HG03460 (cell line): ENCODE measurements at regions not wholly inside any gene's neighbourhood (a gene's known extent, or its start where the extent isn't known, plus 50 kb on each side); places are given as distances from the start of the nearest gene placed in this dataset.

Source experiments
- ATAC-seq: cut with Tn5 transposase; IDR thresholded peaks from one replicate; pipeline ENCODE4 v1.9.1; 2021; ENCODE audit not compliant: unreplicated experiment

- no peak for ATAC-seq
These were observed 189.2 kb upstream of the DMAC1 start for GRCh38 chr9:7988644-7989280.

- no peak for ATAC-seq
These were observed 185.1 kb upstream of the DMAC1 start for GRCh38 chr9:7984692-7985091.

GRCh38 chr9:7984203-7984602 lies 184.6 kb upstream of the DMAC1 start:
- no peak for ATAC-seq

- ATAC-seq = no peak
These were observed 183.9 kb upstream of the DMAC1 start for GRCh38 chr9:7983490-7983889.

- no peak for ATAC-seq
These were observed 183.3 kb upstream of the DMAC1 start for GRCh38 chr9:7982907-7983306.

GRCh38 chr9:7980691-7981289 lies 181.2 kb upstream of the DMAC1 start:
- no peak for ATAC-seq

GRCh38 chr9:7980041-7980440 lies 180.5 kb upstream of the DMAC1 start:
- ATAC-seq = no peak

- ATAC-seq = no peak
These were observed 180.0 kb upstream of the DMAC1 start for GRCh38 chr9:7979611-7980010.

- no peak for ATAC-seq
These were observed 178.0 kb upstream of the DMAC1 start for GRCh38 chr9:7977586-7977985.

- no peak for ATAC-seq
These were observed 177.3 kb upstream of the DMAC1 start for GRCh38 chr9:7976856-7977255.

- ATAC-seq = peak; percentile 96
These were observed 176.7 kb upstream of the DMAC1 start for GRCh38 chr9:7976167-7976755.

- ATAC-seq = no peak
These were observed 175.8 kb upstream of the DMAC1 start for GRCh38 chr9:7975336-7975735.

GRCh38 chr9:7974335-7974960 lies 174.9 kb upstream of the DMAC1 start:
- peak; percentile 32 for ATAC-seq

GRCh38 chr9:7973123-7973522 lies 173.5 kb upstream of the DMAC1 start:
- no peak for ATAC-seq

- no peak for ATAC-seq
These were observed 171.2 kb upstream of the DMAC1 start for GRCh38 chr9:7970681-7971330.

GRCh38 chr9:7968687-7969086 lies 169.1 kb upstream of the DMAC1 start:
- ATAC-seq = no peak

- no peak for ATAC-seq
These were observed 168.3 kb upstream of the DMAC1 start for GRCh38 chr9:7967851-7968250.

- no peak for ATAC-seq
These were observed 167.7 kb upstream of the DMAC1 start for GRCh38 chr9:7967093-7967827.

- no peak for ATAC-seq
These were observed 165.5 kb upstream of the DMAC1 start for GRCh38 chr9:7965063-7965462.

- no peak for ATAC-seq
These were observed 163.4 kb upstream of the DMAC1 start for GRCh38 chr9:7963026-7963425.

GRCh38 chr9:7961076-7961475 lies 161.5 kb upstream of the DMAC1 start:
- ATAC-seq = no peak
